Motor neuron (in vitro differentiated cells): ENCODE measurements at regions not wholly inside any gene's neighbourhood (a gene's known extent, or its start where the extent isn't known, plus 50 kb on each side); places are given as distances from the start of the nearest gene placed in this dataset.

Source experiments
- ATAC-seq, 8 experiments: fragments of 200-7000 bp; cut with Tn5 transposase; replicated peaks in 6 of 8; 2 replicates each; pipeline ENCODE4 v1.8.0; 2021; ENCODE audit warnings: mild to moderate bottlenecking in 8 of 8, moderate library complexity in 8 of 8
- H3K27ac ChIP-seq, 2 donors: fragments of 250-450 bp; sonication (Bioruptor Pico); 2 replicates each; pipeline ENCODE4 v1.9.0; 2021; ENCODE audit warnings: antibody characterized with exemption in 2 of 2, mild to moderate bottlenecking in 2 of 2, moderate library complexity in 1 of 2
- H3K4me1 ChIP-seq, 2 donors: fragments of 250-450 bp; sonication (Bioruptor Pico); replicated peaks in 1 of 2; 2 replicates each; pipeline ENCODE4 v1.6.1; 2021; ENCODE audit warnings: antibody characterized with exemption in 2 of 2, mild to moderate bottlenecking in 2 of 2, moderate library complexity in 1 of 2
- H3K4me3 ChIP-seq, 5 donors: fragments of 250-450 bp; sonication (Bioruptor Pico); 2 replicates each; pipeline ENCODE4 v1.9.0; 2021; ENCODE audit warnings: antibody characterized with exemption in 5 of 5, mild to moderate bottlenecking in 5 of 5, moderate library complexity in 4 of 5
- WGBS, 10 experiments: fragments of 450-650 bp; shearing (Covaris generic); methylation state at CpG; one replicate each; pipeline ENCODE4 v1.0.0; 2022; 5-methylcytosine and 5-hydroxymethylcytosine counted together
- in situ Hi-C, 9 experiments: fragments of 400-800 bp; cut with MboI; loops; one replicate each; pipeline ENCODE4 v1.15.0; 2021; ENCODE audit warnings: low sequenced_read_pairs in 9 of 9, low pct_unique_long_range_greater_than_20kb in 2 of 9; ENCODE audit not compliant: unreplicated experiment in 9 of 9

- Histone ChIP-seq H3K4me1 (no peaks in the 10 kb centered on the region), H3K27ac (no peak overlapping the region), H3K4me3 (no peak overlapping the region)
- in situ Hi-C loops: no loop called here
- ATAC-seq: no peak
- WGBS, 10 experiments: 28 to 100% (median 88%) methylated on average over 1 to 2 of the region's 2 CpGs; no CpG with 5 or more reads in 4 of the 10 experiments
Observed at GRCh38 chr18:52183107-52183506, 156.9 kb upstream of the DCC start.

DNA sequence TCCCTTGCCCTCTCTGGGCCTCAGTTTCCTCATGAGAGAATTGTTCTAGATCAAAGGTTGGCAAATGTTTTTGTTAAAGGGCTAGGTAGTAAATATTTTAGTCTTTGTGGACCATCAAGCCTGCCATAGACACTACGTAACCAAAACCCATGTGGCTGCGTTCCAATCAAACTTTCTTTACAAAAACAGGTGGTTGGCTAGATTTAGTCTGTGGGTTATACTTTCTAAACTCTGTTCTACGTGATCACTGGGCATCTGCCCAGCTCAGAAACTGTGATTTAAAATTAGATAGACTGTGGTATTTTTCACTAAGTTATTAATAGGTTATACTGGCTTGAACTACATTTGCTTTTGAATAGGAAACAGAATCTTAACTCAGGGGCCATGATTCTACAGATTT is 149.8 kb upstream of the DCC start:
- in situ Hi-C loops: no loop called here
- Histone ChIP-seq H3K4me3 (no peak overlapping the region), H3K4me1 (peaks cover 7 to 11% of the 10 kb centered on the region in 2 donors), H3K27ac (no peak overlapping the region)
- no peak for ATAC-seq
- 42 to 83% (median 74%) methylated on average over 1 to 3 of the region's 3 CpGs; no CpG with 5 or more reads in 3 of the 10 experiments for WGBS, 10 experiments

DNA sequence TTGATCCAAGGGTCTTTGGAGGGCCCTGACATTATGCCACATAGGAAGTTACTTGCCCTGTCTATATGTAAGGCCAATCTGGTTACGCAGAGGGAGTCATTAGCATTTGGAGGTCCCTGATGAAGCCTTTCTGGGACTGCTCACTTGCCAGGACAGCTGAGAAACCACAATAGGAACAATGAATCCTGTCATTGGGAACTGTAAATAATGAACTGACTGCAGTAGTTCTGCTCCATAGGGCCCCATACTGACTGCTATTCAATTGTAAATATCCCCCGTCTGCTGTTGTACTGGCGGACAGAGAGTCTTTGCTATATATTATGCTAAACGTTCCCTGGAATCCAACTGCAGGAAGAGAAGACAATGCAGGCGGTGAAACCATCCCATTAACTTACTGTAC is 149.4 kb upstream of the DCC start:
- 0 to 70% (median 8%) methylated on average over 2 to 4 of the region's 5 CpGs; no CpG with 5 or more reads in 2 of the 10 experiments for WGBS, 10 experiments
- H3K27ac ChIP-seq: no peak overlapping the region
- H3K4me1 ChIP-seq: peaks cover 7 to 11% of the 10 kb centered on the region in 2 donors
- no peak overlapping the region for H3K4me3 ChIP-seq
- in situ Hi-C loops: no loop called here
- peak in 5 of 8 experiments; percentile 97 to 99 (median 98) for ATAC-seq

DNA sequence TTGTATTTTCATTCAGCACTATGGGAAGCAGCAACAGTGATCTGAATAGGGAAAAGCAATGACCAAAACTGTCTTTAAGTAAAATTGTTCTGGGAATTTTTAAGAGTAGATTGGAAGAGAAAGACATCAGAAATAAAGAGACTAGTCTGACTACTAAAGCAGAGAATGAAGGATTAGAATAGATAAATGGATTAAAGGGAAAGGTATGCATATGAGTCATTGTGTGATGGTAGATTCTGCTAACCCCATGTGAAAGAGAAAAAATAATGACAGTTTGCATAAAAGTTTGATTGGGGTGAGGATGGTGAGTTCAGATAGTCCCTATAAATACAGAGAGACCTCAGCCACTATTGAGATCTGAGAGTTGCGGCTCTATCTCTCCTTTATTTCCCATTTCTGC is 139.6 kb upstream of the DCC start:
- no peak for ATAC-seq

GRCh38 chr18:52200921-52201663 is 138.9 kb upstream of the DCC start:
- no peak for ATAC-seq
- H3K4me3 ChIP-seq: no peak overlapping the region
- in situ Hi-C loops: no loop called here
- no peak overlapping the region for H3K27ac ChIP-seq
- WGBS, 10 experiments: 58 to 100% (median 77%) methylated on average over 1 to 11 of the region's 11 CpGs
- peaks cover 0 to 4% of the 10 kb centered on the region in 2 donors for H3K4me1 ChIP-seq

More for the DNA sequence above, 139.6 kb upstream of the DCC start:
- peaks cover 0 to 4% of the 10 kb centered on the region in 2 donors for H3K4me1 ChIP-seq
- no peak overlapping the region for H3K27ac ChIP-seq
- WGBS, 10 experiments: 78 to 100% (median 92%) methylated on average over 1 of the region's 1 CpG; no CpG with 5 or more reads in 4 of the 10 experiments
- in situ Hi-C loops: no loop called here
- H3K4me3 ChIP-seq: no peak overlapping the region

DNA sequence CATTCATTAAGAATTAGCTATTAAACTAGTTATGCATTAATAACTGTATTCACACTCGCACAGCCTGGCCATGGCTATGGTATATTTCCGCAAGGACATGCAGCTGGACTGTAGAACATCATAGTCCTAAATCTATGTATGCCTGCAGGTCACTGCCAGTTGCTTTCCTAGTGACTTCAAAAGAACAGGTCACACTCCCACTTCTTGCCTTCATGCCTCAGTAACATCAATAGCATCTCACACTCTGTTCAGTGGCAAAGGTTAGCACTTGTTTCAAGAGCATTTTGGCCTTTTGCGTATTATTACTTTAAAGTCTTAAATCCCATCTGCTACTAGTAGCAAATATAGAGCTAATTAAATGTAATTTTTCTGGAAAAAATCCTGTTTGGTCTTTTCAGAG is 131.4 kb upstream of the DCC start:
- in situ Hi-C loops: no loop called here
- H3K4me1 ChIP-seq: no peaks in the 10 kb centered on the region
- WGBS, 10 experiments: 56 to 100% (median 90%) methylated on average over 1 to 3 of the region's 3 CpGs; no CpG with 5 or more reads in 1 of the 10 experiments
- H3K4me3 ChIP-seq: no peak overlapping the region
- H3K27ac ChIP-seq: no peak overlapping the region
- no peak for ATAC-seq

DNA sequence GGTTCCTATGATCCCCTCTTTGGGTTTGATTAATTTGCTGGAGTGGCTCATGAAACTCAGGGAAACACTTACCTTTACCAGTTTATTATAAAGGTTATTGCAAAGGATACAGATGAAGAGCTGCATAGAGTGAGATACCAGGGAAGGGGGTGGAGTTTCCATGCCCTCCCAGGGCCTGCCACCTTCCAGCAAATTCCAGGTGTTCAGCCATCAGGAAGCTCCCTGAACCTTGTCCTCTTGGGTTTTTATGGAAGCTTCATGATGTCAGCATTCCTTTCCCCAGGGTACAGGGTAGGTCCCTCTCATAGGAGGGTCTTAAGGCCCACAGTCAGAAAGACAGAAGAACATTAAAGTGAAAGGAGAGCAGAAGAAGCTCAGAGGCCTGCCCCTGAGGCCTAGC is 123.9 kb upstream of the DCC start:
- Histone ChIP-seq H3K4me3 (no peak overlapping the region), H3K4me1 (no peaks in the 10 kb centered on the region), H3K27ac (no peak overlapping the region)
- in situ Hi-C loops: no loop called here
- ATAC-seq: no peak

- no peak overlapping the region for H3K27ac ChIP-seq
- WGBS, 10 experiments: 0 to 100% (median 68%) methylated on average over 1 of the region's 1 CpG
- no peak overlapping the region for H3K4me3 ChIP-seq
- no peaks in the 10 kb centered on the region for H3K4me1 ChIP-seq
- in situ Hi-C loops: no loop called here
- no peak for ATAC-seq
Observed at GRCh38 chr18:52216666-52217065, 123.3 kb upstream of the DCC start.

- WGBS, 10 experiments: 0 to 90% (median 58%) methylated on average over 1 to 3 of the region's 3 CpGs; no CpG with 5 or more reads in 1 of the 10 experiments
- H3K4me3 ChIP-seq: no peak overlapping the region
- no peaks in the 10 kb centered on the region for H3K4me1 ChIP-seq
- no peak for ATAC-seq
- H3K27ac ChIP-seq: no peak overlapping the region
- in situ Hi-C loops: no loop called here
Observed at GRCh38 chr18:52219102-52219501, 120.9 kb upstream of the DCC start.

- 0 to 100% (median 56%) methylated on average over 1 of the region's 1 CpG; no CpG with 5 or more reads in 6 of the 10 experiments for WGBS, 10 experiments
- Histone ChIP-seq H3K4me1 (no peaks in the 10 kb centered on the region), H3K27ac (no peak overlapping the region), H3K4me3 (no peak overlapping the region)
- in situ Hi-C loops: no loop called here
- no peak for ATAC-seq
Observed at GRCh38 chr18:52220062-52220591, 119.9 kb upstream of the DCC start.

DNA sequence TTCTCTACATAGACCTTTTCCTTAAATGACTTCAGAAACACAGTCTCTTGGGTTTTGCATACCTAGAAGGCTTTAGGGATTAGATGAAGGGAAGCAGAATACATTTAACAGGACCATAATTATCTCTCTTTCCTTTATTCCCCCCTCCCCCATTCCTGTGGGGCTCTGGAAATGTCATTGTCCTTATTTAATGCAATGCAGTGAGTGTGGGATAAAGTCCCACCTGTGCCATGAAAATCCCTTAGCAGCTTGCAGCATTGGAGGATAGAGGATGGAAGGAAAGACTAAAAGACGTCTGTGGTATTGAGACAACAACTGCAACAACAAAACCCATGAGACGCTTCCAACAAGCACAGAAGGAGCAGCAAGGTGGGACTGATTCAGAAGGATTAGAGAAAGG is 117.8 kb upstream of the DCC start:
- no peak for ATAC-seq
- Histone ChIP-seq H3K4me3 (no peak overlapping the region), H3K27ac (no peak overlapping the region), H3K4me1 (no peaks in the 10 kb centered on the region)
- in situ Hi-C loops: no loop called here
- 17 to 100% (median 88%) methylated on average over 1 to 2 of the region's 2 CpGs; no CpG with 5 or more reads in 2 of the 10 experiments for WGBS, 10 experiments

DNA sequence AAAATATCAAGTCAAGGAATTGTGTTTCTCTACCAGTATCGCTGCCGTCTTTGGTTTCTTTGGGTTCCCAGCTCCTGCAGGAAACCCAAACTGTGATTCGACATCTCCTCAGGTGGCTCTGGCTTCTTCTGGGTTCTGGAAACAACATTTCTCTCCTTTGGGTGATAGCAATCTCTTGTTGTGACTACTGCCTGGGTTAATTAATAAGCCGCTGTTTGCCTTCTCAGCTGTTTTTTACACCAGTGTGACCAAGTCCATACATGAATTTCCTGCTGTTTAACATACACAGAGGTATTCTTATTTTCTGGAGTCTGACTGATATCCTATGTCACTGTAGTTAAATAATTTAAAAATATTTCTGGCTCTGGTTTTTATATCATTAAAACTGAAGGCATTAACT is 112.5 kb upstream of the DCC start:
- no peak overlapping the region for H3K4me3 ChIP-seq
- 50 to 100% (median 83%) methylated on average over 1 to 4 of the region's 4 CpGs for WGBS, 10 experiments
- no peak overlapping the region for H3K27ac ChIP-seq
- in situ Hi-C loops: no loop called here
- H3K4me1 ChIP-seq: no peaks in the 10 kb centered on the region
- no peak for ATAC-seq

DNA sequence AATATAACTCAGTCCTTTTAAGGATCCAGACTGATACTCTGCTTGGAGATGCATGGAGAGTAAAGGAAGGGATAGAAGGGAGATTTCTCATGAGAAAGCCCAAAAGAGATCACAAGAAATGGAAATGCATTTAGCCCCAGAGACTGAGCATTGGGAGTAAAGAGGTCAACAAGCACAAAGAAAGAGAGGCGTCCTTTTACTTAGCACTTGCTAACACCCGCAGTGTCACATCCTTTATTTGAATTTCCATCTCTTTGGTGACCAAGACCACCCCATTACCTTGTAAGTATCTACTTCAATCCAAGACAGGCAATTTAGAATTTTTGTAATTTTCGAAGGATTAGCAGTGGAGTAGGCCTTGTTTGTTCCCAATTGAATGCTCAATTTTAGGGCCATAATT is 111.8 kb upstream of the DCC start:
- no peaks in the 10 kb centered on the region for H3K4me1 ChIP-seq
- no peak for ATAC-seq
- no peak overlapping the region for H3K27ac ChIP-seq
- 0 to 100% (median 26%) methylated on average over 1 of the region's 3 CpGs; no CpG with 5 or more reads in 2 of the 10 experiments for WGBS, 10 experiments
- in situ Hi-C loops: no loop called here
- no peak overlapping the region for H3K4me3 ChIP-seq

DNA sequence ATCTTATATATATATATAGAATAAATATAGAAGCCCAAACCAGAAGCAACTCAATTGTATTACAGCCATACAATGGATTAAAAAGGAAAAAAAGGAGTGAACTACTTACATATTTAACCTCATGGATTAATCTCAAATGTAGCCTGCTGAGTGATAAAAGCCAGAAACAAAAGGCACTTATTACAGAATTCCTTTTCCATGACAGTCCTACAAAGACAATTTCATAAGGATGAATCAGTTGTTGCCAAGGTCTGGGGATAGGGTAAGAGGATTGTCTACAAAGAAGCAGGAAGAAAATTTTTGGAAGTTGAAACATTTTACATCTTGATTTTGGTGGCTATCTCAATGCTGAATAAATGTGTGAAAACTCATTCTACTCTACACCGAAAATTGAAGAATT is 103.9 kb upstream of the DCC start:
- H3K27ac ChIP-seq: no peak overlapping the region
- WGBS, 10 experiments: 0 to 100% (median 84%) methylated on average over 1 of the region's 1 CpG; no CpG with 5 or more reads in 2 of the 10 experiments
- ATAC-seq: no peak
- H3K4me3 ChIP-seq: no peak overlapping the region
- in situ Hi-C loops: no loop called here
- H3K4me1 ChIP-seq: no peaks in the 10 kb centered on the region
